ENCODE measurements at regions not wholly inside any gene's neighbourhood (a gene's known extent, or its start where the extent isn't known, plus 50 kb on each side); places are given as distances from the start of the nearest gene placed in this dataset.

- H3K9ac ChIP-seq (ENCODE audit: low read length in 3 of 3) = no peak overlapping the region
- no peak overlapping the region for H3K27ac ChIP-seq (ENCODE audit: low read depth in 2 of 2, low read length in 2 of 2)
- DNase-seq (no peak), FAIRE-seq (no peak)
- no peaks in the 10 kb centered on the region for H3K36me3 ChIP-seq (ENCODE audit: control insufficient read depth in 2 of 3, insufficient read depth in 3 of 3, low read length in 3 of 3)
- intact Hi-C loops (cut with DNase I) = no loop called here
- no peaks in the 10 kb centered on the region for H3K27me3 ChIP-seq (ENCODE audit: control insufficient read depth, insufficient read depth, low read length)
- no peak overlapping the region for H3K4me3 ChIP-seq (ENCODE audit: low read length in 3 of 3)
- no peaks in the 10 kb centered on the region for H3K9me3 ChIP-seq (ENCODE audit: control insufficient read depth in 2 of 3, insufficient read depth in 1 of 3, low read length in 3 of 3)
- TF ChIP-seq CTCF (IDR thresholded peaks at IDR 0.05; ENCODE audit: borderline replicate concordance, extremely low read depth, insufficient read depth) = no peak
- H3K4me1 ChIP-seq (ENCODE audit: control insufficient read depth in 2 of 3, insufficient read depth in 2 of 3, low read depth in 1 of 3, low read length in 3 of 3) = no peaks in the 10 kb centered on the region
Observed at GRCh38 chr11:106331176-106331575, 253.7 kb downstream of the AASDHPPT start.

GRCh38 chr11:106333678-106334077, 256.2 kb downstream of the AASDHPPT start:
- intact Hi-C loops (cut with DNase I) = no loop called here
- FAIRE-seq = no peak
- Histone ChIP-seq H3K9me3 (ENCODE audit: control insufficient read depth in 2 of 3, insufficient read depth in 1 of 3, low read length in 3 of 3) (no peaks in the 10 kb centered on the region), H3K9ac (ENCODE audit: low read length in 3 of 3) (no peak overlapping the region), H3K36me3 (ENCODE audit: control insufficient read depth in 2 of 3, insufficient read depth in 3 of 3, low read length in 3 of 3) (no peaks in the 10 kb centered on the region), H3K27ac (ENCODE audit: low read depth in 2 of 2, low read length in 2 of 2) (no peak overlapping the region), H3K4me3 (ENCODE audit: low read length in 3 of 3) (no peak overlapping the region), H3K27me3 (ENCODE audit: control insufficient read depth, insufficient read depth, low read length) (no peaks in the 10 kb centered on the region), H3K4me1 (ENCODE audit: control insufficient read depth in 2 of 3, insufficient read depth in 2 of 3, low read depth in 1 of 3, low read length in 3 of 3) (no peaks in the 10 kb centered on the region)
- DNase-seq = no peak
- TF ChIP-seq CTCF (IDR thresholded peaks at IDR 0.05; ENCODE audit: borderline replicate concordance, extremely low read depth, insufficient read depth) = no peak

GRCh38 chr11:106344394-106344793, 266.9 kb downstream of the AASDHPPT start:
- H3K4me1 ChIP-seq (ENCODE audit: control insufficient read depth in 2 of 3, insufficient read depth in 2 of 3, low read depth in 1 of 3, low read length in 3 of 3) = no peaks in the 10 kb centered on the region
- H3K27me3 ChIP-seq (ENCODE audit: control insufficient read depth, insufficient read depth, low read length) = no peaks in the 10 kb centered on the region
- H3K9me3 ChIP-seq (ENCODE audit: control insufficient read depth in 2 of 3, insufficient read depth in 1 of 3, low read length in 3 of 3) = no peaks in the 10 kb centered on the region
- intact Hi-C loops (cut with DNase I) = no loop called here
- TF ChIP-seq CTCF (IDR thresholded peaks at IDR 0.05; ENCODE audit: borderline replicate concordance, extremely low read depth, insufficient read depth) = no peak
- no peak for DNase-seq
- FAIRE-seq = no peak
- no peaks in the 10 kb centered on the region for H3K36me3 ChIP-seq (ENCODE audit: control insufficient read depth in 2 of 3, insufficient read depth in 3 of 3, low read length in 3 of 3)
- no peak overlapping the region for H3K4me3 ChIP-seq (ENCODE audit: low read length in 3 of 3)
- H3K27ac ChIP-seq (ENCODE audit: low read depth in 2 of 2, low read length in 2 of 2) = no peak overlapping the region
- no peak overlapping the region for H3K9ac ChIP-seq (ENCODE audit: low read length in 3 of 3)

- no peak for TF ChIP-seq CTCF (IDR thresholded peaks at IDR 0.05; ENCODE audit: borderline replicate concordance, extremely low read depth, insufficient read depth)
Observed at GRCh38 chr11:106344966-106345365, 267.5 kb downstream of the AASDHPPT start.

More at GRCh38 chr11:106344966-106345365, 267.5 kb downstream of the AASDHPPT start:
- intact Hi-C loops (cut with DNase I) = no loop called here
- Histone ChIP-seq H3K27ac (ENCODE audit: low read depth in 2 of 2, low read length in 2 of 2) (no peak overlapping the region), H3K4me3 (ENCODE audit: low read length in 3 of 3) (no peak overlapping the region), H3K4me1 (ENCODE audit: control insufficient read depth in 2 of 3, insufficient read depth in 2 of 3, low read depth in 1 of 3, low read length in 3 of 3) (no peaks in the 10 kb centered on the region), H3K36me3 (ENCODE audit: control insufficient read depth in 2 of 3, insufficient read depth in 3 of 3, low read length in 3 of 3) (no peaks in the 10 kb centered on the region), H3K9me3 (ENCODE audit: control insufficient read depth in 2 of 3, insufficient read depth in 1 of 3, low read length in 3 of 3) (no peaks in the 10 kb centered on the region), H3K27me3 (ENCODE audit: control insufficient read depth, insufficient read depth, low read length) (no peaks in the 10 kb centered on the region), H3K9ac (ENCODE audit: low read length in 3 of 3) (no peak overlapping the region)
- DNase-seq (no peak), FAIRE-seq (no peak)

Measured in kidney (tissue), 13 donors.